GM18861 (cell line): ENCODE measurements at regions not wholly inside any gene's neighbourhood (a gene's known extent, or its start where the extent isn't known, plus 50 kb on each side); places are given as distances from the start of the nearest gene placed in this dataset.
"Not testable (repeated sequence)": the region's sequence is repeated elsewhere in the genome, so short reads cannot be mapped to it uniquely, and the experiment has no call there.

Experiments used
- ATAC-seq: cut with Tn5 transposase; IDR thresholded peaks from one replicate; pipeline ENCODE4 v1.9.1; 2021; ENCODE audit not compliant: unreplicated experiment

- no peak for ATAC-seq
Observed at GRCh38 chr7:125279961-125280360, 350.3 kb upstream of the POT1 start.

DNA sequence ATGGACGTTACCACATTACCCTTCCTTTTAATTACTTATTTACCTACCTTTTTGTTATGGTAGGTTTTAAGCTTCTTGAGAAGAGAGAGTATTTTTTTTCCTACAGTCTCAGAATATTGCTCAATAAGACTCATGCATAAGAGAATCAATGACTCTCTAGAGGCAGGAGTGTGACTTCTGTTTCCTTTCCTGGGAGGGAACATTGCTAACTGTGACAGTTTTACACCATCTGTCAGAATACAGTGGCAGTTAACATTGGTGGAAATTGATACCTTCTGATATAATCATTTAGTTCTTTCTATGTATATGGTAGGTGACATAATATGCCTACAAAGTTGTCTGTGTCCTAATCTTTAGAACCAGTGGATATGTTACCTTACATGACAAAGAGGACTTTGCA lies 348.7 kb upstream of the POT1 start:
- no peak for ATAC-seq

DNA sequence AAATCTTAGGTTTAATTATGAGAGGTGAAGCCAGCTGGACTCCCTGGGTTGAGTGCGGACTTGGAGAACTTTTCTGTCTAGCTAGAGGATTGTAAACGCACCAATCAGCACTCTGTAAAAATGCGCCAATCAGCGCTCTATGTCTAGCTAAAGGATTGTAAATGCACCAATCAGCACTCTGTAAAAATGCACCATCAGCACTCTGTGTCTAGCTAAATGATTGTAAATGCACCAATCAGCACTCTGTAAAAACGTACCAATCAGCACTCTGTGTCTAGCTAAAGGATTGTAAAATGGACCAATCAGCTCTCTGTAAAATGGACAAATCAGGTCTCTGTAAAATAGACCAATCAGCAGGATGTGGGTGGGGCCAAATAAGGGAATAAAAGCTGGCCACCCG lies 345.1 kb upstream of the POT1 start:
- ATAC-seq = not testable (repeated sequence)

- not testable (repeated sequence) for ATAC-seq
Observed at GRCh38 chr7:125264174-125264856, 334.7 kb upstream of the POT1 start.

GRCh38 chr7:125258876-125259417 lies 329.3 kb upstream of the POT1 start:
- not testable (repeated sequence) for ATAC-seq

DNA sequence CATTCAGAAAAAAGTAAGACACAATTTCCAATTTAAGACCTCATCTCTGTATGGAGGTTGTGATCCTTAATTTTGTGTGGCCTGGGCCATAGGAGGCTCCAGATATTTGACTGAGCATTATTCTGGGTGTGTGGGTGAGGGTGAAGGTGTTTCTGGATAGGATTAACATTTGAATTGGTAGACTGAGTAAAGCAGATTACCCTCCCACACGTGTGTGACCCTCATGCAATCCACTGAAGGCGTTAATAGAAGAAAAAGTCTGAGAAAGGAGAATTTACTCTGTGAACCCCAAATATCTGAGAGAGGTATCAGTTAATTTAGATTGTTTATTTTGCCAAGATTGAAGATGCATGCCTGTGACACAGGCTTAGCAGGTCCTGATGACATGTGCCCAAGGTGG lies 328.0 kb upstream of the POT1 start:
- no peak for ATAC-seq

DNA sequence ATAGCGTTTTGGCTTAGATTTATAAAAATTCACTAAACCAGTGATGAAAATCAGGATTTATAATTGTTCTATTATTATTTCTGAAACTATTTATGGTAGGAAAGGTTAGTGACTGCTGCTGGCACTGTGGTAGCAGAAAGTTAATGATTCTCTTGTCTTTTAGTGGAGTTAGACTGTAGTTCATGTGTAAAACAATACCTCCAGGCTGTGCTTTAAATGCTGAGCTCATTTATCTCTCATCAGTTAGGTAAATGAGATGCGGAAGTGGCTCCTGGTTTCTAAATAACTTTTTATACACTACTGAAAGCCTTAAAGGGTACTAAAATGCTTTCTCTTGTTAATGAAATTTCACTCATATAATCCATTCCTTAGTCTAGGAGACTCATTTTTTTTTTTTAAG lies 326.8 kb upstream of the POT1 start:
- ATAC-seq = no peak

DNA sequence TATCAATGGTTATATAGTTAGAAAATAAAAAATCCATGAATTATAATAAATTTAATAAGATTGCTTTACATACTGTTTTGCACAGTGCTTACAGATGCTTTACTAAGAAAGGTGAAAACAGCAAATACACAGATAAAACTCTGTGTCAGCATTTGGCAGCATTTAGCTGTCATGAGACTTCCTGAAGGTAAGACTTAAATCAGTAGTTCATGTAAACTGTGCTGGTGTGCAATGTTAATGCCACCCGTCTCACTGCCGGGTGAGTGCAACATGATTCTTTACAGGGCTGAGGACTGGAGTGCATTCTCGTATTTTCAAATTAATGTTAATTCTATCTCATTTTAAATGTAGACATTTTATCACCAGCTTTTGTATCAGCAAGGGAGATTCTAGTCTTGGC lies 326.2 kb upstream of the POT1 start:
- ATAC-seq = no peak

- no peak for ATAC-seq
Observed at GRCh38 chr7:125254566-125254965, 324.9 kb upstream of the POT1 start.

DNA sequence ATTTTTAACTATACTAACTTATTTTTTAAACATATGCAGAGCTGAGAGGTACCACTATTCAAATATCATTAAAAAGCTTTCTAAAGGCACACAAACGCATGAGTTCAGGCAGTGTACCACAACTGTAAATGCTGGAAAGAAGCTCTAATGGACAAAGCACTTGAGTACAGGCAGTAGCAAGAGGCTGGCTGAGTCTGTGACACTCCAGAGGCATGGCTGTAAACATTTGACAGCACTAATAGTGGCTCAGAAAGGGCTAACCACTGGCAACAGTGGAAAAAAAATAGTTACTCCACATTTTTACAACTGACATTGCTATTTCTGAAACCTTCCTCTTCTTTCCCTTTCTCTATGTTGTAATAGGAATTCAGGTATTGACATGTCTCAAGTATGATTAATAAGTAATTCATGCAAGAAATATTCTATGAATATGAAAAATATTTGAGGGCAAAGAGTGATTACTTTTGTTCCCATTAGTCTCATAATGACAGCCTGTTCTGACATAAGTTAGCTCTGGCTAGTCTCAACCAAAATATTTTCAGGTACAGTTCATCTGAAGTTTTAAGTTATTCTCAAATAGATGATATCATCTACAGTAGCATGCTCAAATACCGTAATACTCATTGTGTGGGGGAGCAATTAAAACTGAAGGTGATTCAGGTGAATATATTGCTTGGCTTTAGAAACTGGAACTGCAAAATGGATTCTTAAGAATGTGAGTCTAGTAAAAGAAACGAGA lies 324.0 kb upstream of the POT1 start:
- no peak for ATAC-seq

- ATAC-seq = no peak
Observed at GRCh38 chr7:125247514-125248098, 318.0 kb upstream of the POT1 start.

- no peak for ATAC-seq
Observed at GRCh38 chr7:125246706-125247105, 317.1 kb upstream of the POT1 start.

DNA sequence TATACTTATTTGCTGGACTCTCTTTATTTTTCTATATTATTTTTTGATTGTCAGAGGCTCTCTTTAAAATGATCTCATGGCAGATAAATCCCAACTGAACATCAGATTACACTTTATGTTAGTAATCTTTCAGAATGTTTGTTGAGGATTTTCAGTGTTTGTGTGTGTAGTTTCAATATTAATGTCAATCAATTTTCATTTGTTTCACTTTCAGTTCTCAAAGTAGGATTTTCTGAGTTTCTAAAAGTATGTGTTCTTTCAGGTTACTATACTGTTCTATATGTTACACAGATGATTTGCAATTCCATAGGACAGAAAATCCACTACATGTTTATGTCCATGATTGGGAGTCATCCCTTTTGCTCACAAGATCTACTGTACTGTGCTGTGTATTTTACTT lies 311.9 kb upstream of the POT1 start:
- ATAC-seq = no peak

DNA sequence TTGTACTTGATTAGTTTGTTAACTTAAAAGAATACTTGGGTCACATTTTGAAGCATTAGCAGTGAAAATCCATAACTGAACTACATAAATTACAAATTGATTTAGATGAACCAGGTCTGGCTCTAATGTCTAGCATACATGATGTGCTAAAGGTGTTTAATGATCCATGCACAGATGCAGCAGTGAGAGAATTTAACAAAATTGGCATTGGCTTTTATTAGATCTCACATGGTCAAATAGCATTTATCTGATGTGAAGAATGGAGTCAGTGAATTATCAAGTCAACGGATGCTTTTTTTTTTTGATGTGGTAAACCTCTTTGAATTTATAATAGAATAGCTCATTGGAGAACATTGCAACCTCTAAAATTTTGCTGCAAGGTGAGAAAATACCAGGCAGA lies 293.0 kb upstream of the POT1 start:
- ATAC-seq = no peak

- ATAC-seq = no peak
Observed at GRCh38 chr7:125218076-125218475, 288.5 kb upstream of the POT1 start.

GRCh38 chr7:125201002-125201401 lies 271.4 kb upstream of the POT1 start:
- ATAC-seq = no peak

GRCh38 chr7:125197731-125198393 lies 268.2 kb upstream of the POT1 start:
- no peak for ATAC-seq

DNA sequence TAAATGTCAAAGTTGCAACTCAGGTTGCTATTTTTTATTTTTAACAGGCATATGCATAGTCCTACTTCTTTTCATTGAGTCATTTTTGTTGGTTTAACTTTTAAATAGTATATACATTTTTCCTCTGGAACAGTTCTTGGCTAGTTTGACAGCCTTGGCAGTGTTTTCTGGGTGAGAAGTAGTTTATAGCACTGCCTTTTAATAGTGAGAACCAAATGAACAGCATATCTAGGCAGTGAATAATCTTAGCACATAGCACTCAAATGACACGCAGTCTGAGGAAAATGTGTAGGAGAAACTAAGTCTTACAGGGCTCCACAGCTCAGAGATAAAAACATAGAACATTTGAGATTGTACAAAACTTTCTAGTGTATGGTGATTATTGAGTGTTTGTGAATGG lies 265.5 kb upstream of the POT1 start:
- no peak for ATAC-seq

GRCh38 chr7:125193263-125193662 lies 263.6 kb upstream of the POT1 start:
- no peak for ATAC-seq

- ATAC-seq = no peak
Observed at GRCh38 chr7:125184801-125185200, 255.2 kb upstream of the POT1 start.

GRCh38 chr7:125181569-125182267 lies 252.1 kb upstream of the POT1 start:
- not testable (repeated sequence) for ATAC-seq
